Mesothelial cell of epicardium (in vitro differentiated cells): ENCODE measurements at regions not wholly inside any gene's neighbourhood (a gene's known extent, or its start where the extent isn't known, plus 50 kb on each side); places are given as distances from the start of the nearest gene placed in this dataset.

Source experiments
- DNase-seq, 2 experiments: peaks; one replicate each; pipeline ENCODE4 v3.0.0; 2021; ENCODE audit warnings: low spot score in 2 of 2; ENCODE audit not compliant: unreplicated experiment in 2 of 2
- H3K27ac Mint-ChIP-seq: 2 replicates; pipeline ENCODE4 v1.8.0; 2021; ENCODE audit warnings: mixed read lengths
- H3K27me3 Mint-ChIP-seq: 2 replicates; pipeline ENCODE4 v1.8.0; 2021; ENCODE audit warnings: low read depth, mixed read lengths
- H3K36me3 Mint-ChIP-seq: 2 replicates; pipeline ENCODE4 v1.8.0; 2021; ENCODE audit warnings: mixed read lengths
- H3K4me1 Mint-ChIP-seq: 2 replicates; pipeline ENCODE4 v1.8.0; 2021; ENCODE audit warnings: mixed read lengths
- H3K4me3 Mint-ChIP-seq: 2 replicates; pipeline ENCODE4 v1.8.0; 2021; ENCODE audit warnings: mild to moderate bottlenecking, moderate library complexity, mixed read lengths
- H3K9me3 Mint-ChIP-seq: 2 replicates; pipeline ENCODE4 v1.8.0; 2021; ENCODE audit warnings: mixed read lengths
- CTCF ChIP-seq: fragments of 200-600 bp; sonication (generic); IDR thresholded peaks from one replicate; pipeline ENCODE4 v1.5.0; 2021; ENCODE audit warnings: antibody characterized with exemption; ENCODE audit not compliant: unreplicated experiment

GRCh38 chr2:106614511-106615291 lies 127.5 kb downstream of the CD8B2 start:
- peaks cover 5% of the 10 kb centered on the region for H3K4me1 Mint-ChIP-seq
- H3K4me3 Mint-ChIP-seq = no peak overlapping the region
- no peak overlapping the region for H3K27ac Mint-ChIP-seq

GRCh38 chr2:106618614-106619013 lies 131.4 kb downstream of the CD8B2 start:
- Mint-ChIP-seq H3K36me3 (no peaks in the 10 kb centered on the region), H3K27ac (no peak overlapping the region), H3K27me3 (no peaks in the 10 kb centered on the region), H3K4me1 (peaks cover 5% of the 10 kb centered on the region), H3K9me3 (no peaks in the 10 kb centered on the region), H3K4me3 (no peak overlapping the region)
- no peak for DNase-seq
- TF ChIP-seq CTCF = no peak

More at GRCh38 chr2:106614511-106615291, 127.5 kb downstream of the CD8B2 start:
- H3K9me3 Mint-ChIP-seq = no peaks in the 10 kb centered on the region
- H3K27me3 Mint-ChIP-seq = no peaks in the 10 kb centered on the region
- no peak for DNase-seq
- TF ChIP-seq CTCF = no peak
- H3K36me3 Mint-ChIP-seq = no peaks in the 10 kb centered on the region

- H3K27me3 Mint-ChIP-seq = peaks cover 18% of the 10 kb centered on the region
- H3K4me3 Mint-ChIP-seq = no peak overlapping the region
- no peak for TF ChIP-seq CTCF
- H3K4me1 Mint-ChIP-seq = peaks cover 7% of the 10 kb centered on the region
- H3K9me3 Mint-ChIP-seq = peaks cover 4% of the 10 kb centered on the region
- no peak for DNase-seq
- H3K27ac Mint-ChIP-seq = no peak overlapping the region
- H3K36me3 Mint-ChIP-seq = no peaks in the 10 kb centered on the region
These were observed 136.3 kb downstream of the CD8B2 start for GRCh38 chr2:106623456-106623855.

GRCh38 chr2:106624787-106625380 lies 137.7 kb downstream of the CD8B2 start:
- Mint-ChIP-seq H3K27ac (no peak overlapping the region), H3K36me3 (no peaks in the 10 kb centered on the region), H3K9me3 (peaks cover 4% of the 10 kb centered on the region), H3K27me3 (peaks cover 18% of the 10 kb centered on the region), H3K4me3 (no peak overlapping the region), H3K4me1 (peaks cover 7% of the 10 kb centered on the region)
- DNase-seq = no peak
- no peak for TF ChIP-seq CTCF

- Mint-ChIP-seq H3K36me3 (no peaks in the 10 kb centered on the region), H3K27me3 (peaks cover 20% of the 10 kb centered on the region), H3K27ac (no peak overlapping the region), H3K9me3 (peaks cover 4% of the 10 kb centered on the region), H3K4me1 (peaks cover 7% of the 10 kb centered on the region), H3K4me3 (no peak overlapping the region)
- no peak for TF ChIP-seq CTCF
- no peak for DNase-seq
These were observed 141.2 kb downstream of the CD8B2 start for GRCh38 chr2:106628377-106628776.
